Umbilical cord (tissue), 1 donor: ENCODE measurements at regions not wholly inside any gene's neighbourhood (a gene's known extent, or its start where the extent isn't known, plus 50 kb on each side); places are given as distances from the start of the nearest gene placed in this dataset.

ENCODE experiments used
- DNase-seq: peaks from one replicate; pipeline ENCODE4 v3.0.0-alpha.2; 2015; ENCODE audit warnings: low spot score

DNA sequence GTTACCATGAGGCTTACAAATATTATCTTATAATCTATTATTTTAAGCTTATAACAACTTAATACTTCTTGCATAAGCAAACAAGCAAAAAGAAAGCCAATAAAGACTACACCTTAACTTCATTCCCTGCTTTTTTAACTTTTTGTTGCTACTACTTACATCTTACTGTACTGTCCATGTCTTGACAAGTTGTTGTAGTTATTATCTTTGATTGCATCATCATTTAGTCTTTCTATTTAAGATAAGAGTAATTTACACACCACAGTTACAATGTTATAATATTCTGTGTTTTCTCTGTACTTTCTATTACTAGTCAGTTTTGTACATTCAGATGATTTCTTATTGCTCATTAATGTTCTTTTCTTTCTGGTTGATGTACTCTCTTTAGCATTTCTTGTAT lies 346.6 kb downstream of the SMARCA1 start:
- no peak for DNase-seq

DNA sequence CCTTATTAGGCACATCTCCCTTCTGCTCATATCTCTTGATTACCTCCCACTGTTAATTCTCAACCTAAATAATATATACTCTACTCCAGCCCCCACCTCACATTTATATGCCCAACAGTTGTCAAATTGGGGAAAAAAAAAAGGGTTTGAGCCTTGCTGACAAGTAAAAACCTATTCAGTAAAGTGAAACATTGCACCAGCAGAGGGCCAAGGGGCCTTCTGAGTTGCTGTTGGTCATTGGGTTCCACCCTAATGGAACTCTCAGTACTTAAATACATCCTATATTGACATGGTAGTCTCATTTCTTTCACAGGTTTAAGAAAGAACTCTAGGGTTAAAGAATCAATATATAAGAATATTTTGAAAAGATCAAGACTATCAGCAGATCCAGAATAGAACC lies 362.2 kb downstream of the SMARCA1 start:
- no peak for DNase-seq

DNA sequence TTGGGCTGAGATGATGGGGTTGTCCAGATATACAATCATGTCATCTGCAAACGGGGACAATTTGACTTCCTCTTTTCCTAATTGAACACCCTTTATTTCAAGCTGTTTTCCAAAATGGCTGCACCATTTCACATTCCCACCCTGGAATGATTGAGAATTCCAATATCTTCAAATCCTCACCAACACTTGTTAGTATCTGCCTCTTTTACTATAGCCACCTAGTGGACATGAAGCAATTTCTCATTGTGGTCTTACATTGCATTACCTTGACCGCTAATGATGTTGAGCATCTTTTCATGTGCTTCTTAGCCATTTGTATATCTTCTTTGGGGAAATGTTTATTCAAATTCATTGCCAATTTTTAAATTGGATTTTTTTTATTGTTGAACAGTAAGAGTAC lies 364.8 kb downstream of the SMARCA1 start:
- DNase-seq: no peak

- no peak for DNase-seq
Measured at GRCh38 chrX:129145840-129146272, 377.4 kb downstream of the SMARCA1 start.

DNA sequence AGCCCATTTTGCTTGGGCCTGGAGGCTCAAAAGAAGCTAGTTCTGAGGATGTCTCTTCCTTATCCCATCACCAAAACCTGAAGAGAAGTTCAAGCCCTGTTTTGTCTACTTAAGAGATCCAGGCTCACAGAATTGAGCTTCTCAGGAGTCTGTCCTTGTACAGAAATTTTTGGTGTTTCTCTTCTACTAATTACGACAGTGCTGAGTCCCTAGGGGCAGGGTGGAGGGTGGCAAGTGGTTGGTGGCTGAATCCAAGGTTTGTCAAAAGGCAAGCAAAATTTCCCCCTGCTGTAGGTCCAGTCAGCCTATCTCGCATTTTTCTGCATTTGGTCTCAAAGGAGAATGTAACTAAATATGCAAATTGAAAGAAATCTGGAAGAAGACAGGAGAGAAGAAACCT lies 377.9 kb downstream of the SMARCA1 start:
- no peak for DNase-seq

DNA sequence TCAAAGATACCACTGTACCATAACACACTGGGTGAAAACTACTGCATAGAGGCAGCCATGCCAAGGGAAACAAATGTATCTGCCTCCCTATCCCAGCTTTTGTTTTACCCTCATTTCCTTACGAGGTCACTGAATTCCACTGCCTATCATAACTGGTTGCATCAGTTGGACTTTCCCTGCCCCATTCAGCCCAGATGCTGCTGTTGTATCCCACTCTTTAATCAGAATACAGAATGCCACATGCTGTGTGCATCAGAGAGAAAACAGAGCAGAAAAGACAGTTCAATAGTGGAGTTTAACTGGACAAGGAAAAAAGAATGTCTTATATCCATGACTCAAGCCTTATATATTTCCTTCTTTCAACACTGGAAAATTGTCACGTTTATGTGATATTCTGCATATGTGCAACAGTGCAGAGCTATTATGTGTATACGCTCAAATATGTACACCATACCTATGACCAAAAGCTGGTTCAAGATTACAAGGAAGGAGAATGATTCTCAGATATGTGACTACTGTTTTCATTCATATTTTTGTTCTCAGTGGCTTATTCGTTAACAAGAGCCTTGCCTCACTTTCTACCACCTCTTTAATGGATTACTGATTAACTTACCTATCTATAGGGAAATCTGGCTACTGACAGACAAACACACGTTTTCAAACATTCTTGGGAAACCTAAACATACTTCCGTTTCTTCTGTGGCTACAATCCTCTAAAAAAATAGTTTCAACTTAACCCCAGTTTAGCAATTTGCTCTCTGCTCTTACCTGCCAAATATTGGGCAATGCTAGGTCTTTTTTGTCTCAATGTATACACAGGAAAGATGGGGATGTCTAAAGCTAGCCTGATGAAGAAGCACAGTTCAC lies 378.9 kb downstream of the SMARCA1 start:
- DNase-seq: peak; percentile 14

DNA sequence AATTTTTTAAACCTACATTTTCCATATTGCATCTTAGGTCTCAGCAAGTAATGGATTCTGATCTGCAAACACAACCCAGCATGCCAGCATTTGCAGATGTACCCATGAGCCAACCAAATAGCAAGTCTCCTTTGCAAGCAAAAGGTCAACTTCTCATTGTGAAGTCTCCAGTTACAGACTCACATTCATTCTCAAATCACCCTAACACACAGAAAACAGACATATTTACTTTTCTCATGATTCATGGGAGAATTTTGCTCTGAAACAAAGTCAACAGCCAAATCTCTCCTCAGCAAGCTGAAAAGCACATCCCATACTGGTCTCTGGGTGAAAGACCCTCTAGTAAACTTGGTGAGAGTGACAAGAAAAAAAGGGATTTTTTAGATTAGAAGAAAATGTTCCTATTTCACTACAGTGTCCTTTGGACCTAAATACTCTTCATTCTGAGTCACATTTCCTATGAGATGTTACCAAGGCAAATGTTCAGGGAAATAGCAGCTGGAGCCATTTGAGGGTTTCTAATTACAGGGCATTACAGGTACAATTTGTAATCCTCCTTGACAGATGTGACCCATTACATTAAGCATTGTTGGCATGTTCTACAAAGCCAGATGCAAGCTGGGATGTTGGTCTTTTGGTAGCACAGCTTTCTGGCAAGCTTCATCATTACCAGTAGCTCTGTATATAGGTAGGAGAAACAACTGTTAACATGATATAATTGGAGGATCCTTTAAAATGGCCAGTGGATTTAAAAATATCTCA lies 383.3 kb downstream of the SMARCA1 start:
- no peak for DNase-seq

DNA sequence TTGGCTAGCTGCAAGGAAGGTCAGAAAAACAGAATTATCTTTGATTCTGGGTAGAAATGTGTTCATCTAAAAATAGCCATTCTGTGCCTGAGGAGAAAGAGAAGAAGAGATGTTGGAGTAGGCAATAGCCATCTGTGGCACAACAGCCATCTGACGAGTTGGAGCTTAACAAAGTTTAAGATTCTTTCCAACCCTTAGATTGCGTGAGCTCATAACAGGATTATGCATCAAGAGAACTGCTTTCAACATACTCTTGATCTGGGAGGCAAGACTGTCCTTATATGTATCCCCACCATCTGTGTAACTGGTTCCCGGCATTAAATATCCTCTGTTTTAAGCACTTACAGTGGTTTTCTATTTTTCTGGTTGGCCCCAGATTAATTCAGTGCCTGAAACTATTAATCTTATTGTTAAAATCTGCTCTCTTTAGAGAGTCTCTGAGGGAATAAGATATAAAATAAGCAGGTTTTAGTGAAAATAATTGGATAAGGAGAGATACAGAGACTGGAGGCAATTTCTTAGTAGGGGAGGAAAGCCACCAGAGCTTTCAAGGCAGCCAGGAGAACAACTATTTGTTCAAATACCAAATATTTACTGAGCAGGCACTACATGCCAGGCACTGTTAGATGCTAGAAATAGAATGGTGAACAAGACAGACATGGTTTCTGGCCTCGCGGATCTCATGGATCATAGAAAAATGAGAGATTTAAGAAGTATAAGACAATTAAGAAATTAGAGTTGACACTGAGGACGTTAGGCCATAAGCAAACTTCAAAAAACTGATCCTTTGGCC lies 398.0 kb downstream of the SMARCA1 start:
- DNase-seq: no peak

GRCh38 chrX:129123795-129124194 lies 399.5 kb downstream of the SMARCA1 start:
- DNase-seq: no peak

- DNase-seq: no peak
Measured at GRCh38 chrX:129116676-129117470, 406.4 kb downstream of the SMARCA1 start.

GRCh38 chrX:129115935-129116334 lies 407.4 kb downstream of the SMARCA1 start:
- no peak for DNase-seq

DNA sequence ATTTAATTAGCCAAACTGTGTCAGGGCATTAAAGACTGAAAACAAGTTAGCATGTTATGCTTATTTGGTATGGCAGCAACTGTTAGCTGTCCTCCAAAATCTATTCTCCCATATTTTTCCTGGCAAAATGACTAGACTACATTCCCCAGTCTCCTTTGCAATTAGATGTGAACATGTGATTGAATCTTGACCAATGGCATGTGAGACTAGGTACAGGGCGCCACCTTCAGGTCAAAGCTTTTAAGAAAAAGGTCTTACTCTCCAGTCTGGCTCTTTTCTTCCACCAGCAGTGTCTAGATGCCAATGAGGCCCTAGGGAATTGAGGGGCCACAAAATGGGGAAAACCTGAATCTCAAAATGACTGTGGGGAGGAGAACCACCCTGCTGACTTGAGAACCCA lies 408.2 kb downstream of the SMARCA1 start:
- no peak for DNase-seq

DNA sequence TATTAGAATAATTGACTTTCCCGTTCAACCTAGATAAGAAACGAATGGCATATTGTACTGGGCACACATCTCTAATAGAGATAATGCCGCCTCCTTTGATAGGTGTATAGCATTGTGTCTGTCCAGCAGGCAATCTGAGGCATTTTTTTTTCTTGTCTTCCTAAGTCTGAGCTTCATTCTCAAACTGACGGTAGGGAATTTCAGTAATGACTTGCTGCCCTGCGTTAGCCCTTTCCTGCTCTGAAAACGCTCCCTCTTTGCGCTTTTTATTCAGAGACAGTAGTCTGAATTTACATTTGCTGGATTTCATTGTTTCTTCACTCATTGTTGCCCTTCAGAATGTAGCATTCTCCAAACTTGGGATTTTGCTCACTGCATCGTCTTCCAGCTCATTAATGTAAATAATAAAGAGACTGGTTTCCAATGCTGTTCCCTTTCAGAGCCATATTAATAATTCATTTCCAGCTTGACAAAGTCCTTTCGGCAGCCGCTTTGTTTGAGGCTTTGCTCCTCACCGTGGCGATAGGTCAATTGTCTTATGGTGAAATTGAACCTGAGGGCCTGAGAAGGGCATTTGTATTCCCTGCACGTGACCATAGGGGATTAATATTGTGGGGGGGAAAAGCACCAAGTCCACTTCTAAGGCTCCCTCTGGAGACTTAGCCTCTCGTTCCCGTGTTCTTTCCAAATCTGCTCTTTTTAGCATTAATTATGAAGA lies 412.1 kb downstream of the SMARCA1 start:
- no peak for DNase-seq

DNA sequence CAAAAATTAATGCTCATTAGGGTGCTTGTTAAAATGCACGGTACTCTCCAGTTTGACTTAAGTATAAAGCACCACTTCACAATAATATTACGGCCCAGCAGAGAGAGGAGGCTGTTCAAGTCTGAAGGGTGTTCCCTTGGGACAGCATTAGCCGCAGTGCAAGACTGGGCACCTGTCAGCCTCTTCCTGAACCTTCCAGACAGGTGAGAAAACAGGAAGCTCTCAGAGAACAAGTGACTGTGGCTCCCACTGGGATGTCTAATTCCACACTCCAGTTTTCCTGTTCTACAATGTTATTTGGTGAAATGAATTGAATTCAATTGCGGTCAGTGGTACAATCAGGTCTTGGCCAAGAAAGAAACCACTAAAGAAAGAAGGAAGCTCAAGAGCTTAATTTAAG lies 414.4 kb downstream of the SMARCA1 start:
- DNase-seq: no peak

GRCh38 chrX:129099207-129099606 lies 424.1 kb downstream of the SMARCA1 start:
- no peak for DNase-seq

DNA sequence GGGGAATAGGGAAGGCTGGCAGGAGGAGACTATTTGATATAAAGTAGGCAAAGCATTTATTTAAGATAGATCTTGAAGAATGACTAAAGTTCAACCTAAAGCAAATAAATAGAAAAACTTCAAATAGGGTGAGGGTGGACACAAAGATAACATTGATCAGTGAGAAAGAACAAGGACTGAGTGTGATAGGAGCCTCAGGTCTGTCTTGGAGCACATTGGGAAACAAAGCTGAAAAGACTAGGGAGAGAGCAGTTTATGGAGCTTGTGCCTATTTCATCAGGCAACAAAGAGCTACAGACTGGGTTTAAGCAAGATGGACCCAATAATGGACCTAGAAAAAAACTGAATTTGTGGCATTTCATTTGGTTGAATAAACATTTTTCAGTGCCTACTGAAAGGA lies 425.6 kb downstream of the SMARCA1 start:
- DNase-seq: no peak

DNA sequence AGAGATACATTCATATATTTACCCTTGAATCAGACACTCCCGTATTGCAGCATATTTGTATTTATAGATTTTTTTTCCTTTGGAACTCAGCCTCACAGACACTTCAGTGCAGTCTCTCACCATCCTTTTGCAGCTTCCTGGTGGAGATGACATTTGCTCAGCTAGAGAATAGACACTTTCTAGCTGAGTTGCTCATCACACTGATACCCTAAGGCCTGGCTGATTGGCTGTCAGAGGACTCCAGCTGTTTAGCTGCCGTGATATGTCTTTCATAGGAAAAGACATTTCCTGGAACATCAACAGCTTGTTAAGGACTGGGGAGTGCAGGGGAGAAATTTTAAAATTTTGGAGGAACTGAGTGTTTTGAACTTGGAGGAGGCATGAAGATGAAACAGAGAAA lies 429.6 kb downstream of the SMARCA1 start:
- no peak for DNase-seq

GRCh38 chrX:129092757-129093156 lies 430.5 kb downstream of the SMARCA1 start:
- DNase-seq: no peak

- DNase-seq: no peak
Measured at GRCh38 chrX:129092242-129092641, 431.0 kb downstream of the SMARCA1 start.

DNA sequence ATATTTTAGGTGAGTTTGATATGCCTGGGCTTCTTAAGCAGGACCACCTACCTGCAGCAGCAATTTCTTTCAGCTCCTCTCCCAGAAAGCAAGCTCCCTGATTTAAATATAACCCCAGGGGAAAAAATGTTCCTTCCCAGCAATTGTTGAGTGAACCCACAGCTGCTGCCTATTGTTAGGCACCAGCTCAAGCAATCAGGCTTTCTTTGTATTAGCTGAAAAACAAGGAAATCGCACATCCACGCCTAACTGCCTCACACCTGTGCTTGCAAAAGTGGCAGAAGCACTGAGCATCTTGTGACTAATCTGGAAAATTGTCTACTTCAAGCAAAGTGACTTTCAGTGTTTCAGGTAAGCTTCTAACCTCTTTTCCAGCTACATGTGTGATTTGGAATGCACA lies 432.2 kb downstream of the SMARCA1 start:
- no peak for DNase-seq

DNA sequence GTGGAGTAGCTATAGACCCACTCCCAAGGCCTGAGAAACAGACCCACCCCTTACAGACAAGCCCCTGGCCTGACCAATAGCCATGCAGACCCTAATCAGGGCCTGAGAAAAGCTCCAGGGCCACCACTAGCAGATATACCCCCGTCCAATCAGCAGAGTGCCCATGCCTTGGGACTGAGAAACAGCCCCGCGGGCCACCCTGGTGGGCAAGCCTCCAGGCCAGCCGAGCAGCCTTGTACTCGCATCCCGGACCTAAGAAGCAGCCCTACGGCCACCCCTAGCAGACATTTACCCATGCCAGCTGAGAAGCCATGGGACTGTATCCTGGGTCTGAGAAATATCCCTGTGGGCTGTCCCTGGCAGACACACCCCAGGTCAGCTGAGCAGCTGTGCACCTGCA lies 436.5 kb downstream of the SMARCA1 start:
- no peak for DNase-seq
